Keratinocyte (primary cell): ENCODE measurements at regions not wholly inside any gene's neighbourhood (a gene's known extent, or its start where the extent isn't known, plus 50 kb on each side); places are given as distances from the start of the nearest gene placed in this dataset.

Experiments
- DNase-seq: peaks from one replicate; pipeline ENCODE4 v3.0.0-alpha.2; 2011; ENCODE audit warnings: low read depth, missing footprints, low spot score
- FAIRE-seq: peaks from 2 replicates; lab custom pipeline; 2011; peaks lifted over from hg19 to GRCh38; lab: Jason Lieb, UNC
- H2AFZ ChIP-seq: 2 replicates; pipeline ENCODE4 v1.6.0; 2012; ENCODE audit warnings: low read length, control low read depth, inconsistent platforms; ENCODE audit not compliant: control insufficient read depth
- H3K27ac ChIP-seq: 2 replicates; pipeline ENCODE4 v1.5.1; 2011; ENCODE audit warnings: low read length; ENCODE audit not compliant: control insufficient read depth, insufficient read depth
- H3K27me3 ChIP-seq: 3 replicates; pipeline ENCODE4 v1.6.0; 2011; ENCODE audit warnings: low read length; ENCODE audit not compliant: control insufficient read depth, insufficient read depth; ENCODE audit errors: extremely low read depth
- H3K36me3 ChIP-seq, 2 experiments: 2 replicates in 1 of 2; 3 replicates in 1 of 2; pipeline ENCODE4 v1.5.1; 2011; ENCODE audit warnings: low read length in 2 of 2, mild to moderate bottlenecking in 1 of 2; ENCODE audit not compliant: control insufficient read depth in 2 of 2, insufficient read depth in 2 of 2; ENCODE audit errors: extremely low read depth in 1 of 2
- H3K4me1 ChIP-seq: 3 replicates; pipeline ENCODE4 v1.5.1; 2011; ENCODE audit warnings: low read length; ENCODE audit not compliant: control insufficient read depth, insufficient read depth; ENCODE audit errors: extremely low read depth
- H3K4me2 ChIP-seq: 3 replicates; pipeline ENCODE4 v1.6.0; 2011; ENCODE audit warnings: low read depth, low read length; ENCODE audit not compliant: control insufficient read depth, insufficient read depth; ENCODE audit errors: extremely low read depth
- H3K4me3 ChIP-seq, 3 experiments: fragments of 200-600 bp in 1 of 3; sonication (generic) in 1 of 3; 2 replicates in 2 of 3; 3 replicates in 1 of 3; pipeline ENCODE4 v1.5.1; 2011 to 2016; ENCODE audit warnings: low read length in 3 of 3, mild to moderate bottlenecking in 3 of 3, control low read depth in 2 of 3, inconsistent platforms in 1 of 3, low read depth in 1 of 3, mixed read lengths in 1 of 3, mixed run types in 1 of 3, moderate library complexity in 1 of 3; ENCODE audit not compliant: control insufficient read depth in 2 of 3, insufficient read depth in 2 of 3; ENCODE audit errors: extremely low read depth in 1 of 3
- H3K79me2 ChIP-seq: 2 replicates; pipeline ENCODE4 v1.6.0; 2012; ENCODE audit warnings: low read length; ENCODE audit not compliant: control insufficient read depth, insufficient read depth
- H3K9ac ChIP-seq: 3 replicates; pipeline ENCODE4 v1.6.0; 2011; ENCODE audit warnings: low read length; ENCODE audit not compliant: control insufficient read depth, insufficient read depth; ENCODE audit errors: extremely low read depth
- H3K9me1 ChIP-seq: 3 replicates; pipeline ENCODE4 v1.6.0; 2011; ENCODE audit warnings: low read length; ENCODE audit not compliant: control insufficient read depth, insufficient read depth; ENCODE audit errors: extremely low read depth
- H3K9me3 ChIP-seq: 2 replicates; pipeline ENCODE4 v1.5.1; 2012; ENCODE audit warnings: low read depth, low read length; ENCODE audit not compliant: control insufficient read depth
- H4K20me1 ChIP-seq: 3 replicates; pipeline ENCODE4 v1.6.0; 2011; ENCODE audit warnings: low read length; ENCODE audit not compliant: control insufficient read depth, insufficient read depth; ENCODE audit errors: extremely low read depth
- CTCF ChIP-seq, 3 experiments: IDR thresholded peaks in 1 of 3; conservative IDR thresholded peaks in 1 of 3; optimal IDR thresholded peaks in 1 of 3; 2 replicates in 2 of 3; 3 replicates in 1 of 3; pipeline versions ENCODE3 to v1.5.1; 2011; ENCODE audit warnings: low read length in 3 of 3, mild to moderate bottlenecking in 3 of 3, moderate library complexity in 2 of 3, control low read depth in 1 of 3, inconsistent platforms in 1 of 3; ENCODE audit not compliant: insufficient read depth in 2 of 3; ENCODE audit errors: extremely low read depth in 1 of 3
- EZH2 ChIP-seq: IDR thresholded peaks from one replicate; pipeline ENCODE4 v1.6.1; 2012; ENCODE audit warnings: inconsistent platforms, mild to moderate bottlenecking, low read length, moderate library complexity
- dilution Hi-C: fragments of 300-500 bp; cut with MboI; formaldehyde crosslinking; loops from one replicate; pipeline ENCODE4 v1.7.0; 2020; ENCODE audit warnings: low sequenced_read_pairs; ENCODE audit not compliant: extremely low pct_ligation_motif_present

GRCh38 chr12:91777268-91777992 is 368.2 kb downstream of the BTG1 start:
- H2AFZ ChIP-seq = no peak overlapping the region
- DNase-seq (peak; percentile 66), FAIRE-seq (peak; percentile 85)
- no peaks in the 10 kb centered on the region for H4K20me1 ChIP-seq
- peak overlapping the region; percentile 96 for H3K27ac ChIP-seq
- no peaks in the 10 kb centered on the region for H3K79me2 ChIP-seq
- H3K9ac ChIP-seq = no peak overlapping the region
- dilution Hi-C loops = no loop called here
- no peaks in the 10 kb centered on the region for H3K27me3 ChIP-seq
- peaks cover 27% of the 10 kb centered on the region for H3K4me1 ChIP-seq
- H3K36me3 ChIP-seq = no peaks in the 10 kb centered on the region
- peak overlapping the region; percentile 2 for H3K4me2 ChIP-seq
- no peaks in the 10 kb centered on the region for H3K9me1 ChIP-seq
- no peaks in the 10 kb centered on the region for H3K9me3 ChIP-seq
- no peak for TF ChIP-seq CTCF (optimal IDR thresholded peaks at IDR 0.05 in 1 of 3, IDR thresholded peaks at IDR 0.05 in 1 of 3, conservative IDR thresholded peaks at IDR 0.05 in 1 of 3; ENCODE audit: extremely low read depth in 1 of 3, insufficient read depth in 2 of 3, low read length in 3 of 3)
- TF ChIP-seq EZH2 = no peak
- H3K4me3 ChIP-seq = no peak overlapping the region

- H3K79me2 ChIP-seq = no peaks in the 10 kb centered on the region
- H3K9me3 ChIP-seq = no peaks in the 10 kb centered on the region
- DNase-seq = peak; percentile 7
- no peaks in the 10 kb centered on the region for H3K9me1 ChIP-seq
- no peaks in the 10 kb centered on the region for H3K27me3 ChIP-seq
- no peaks in the 10 kb centered on the region for H4K20me1 ChIP-seq
- FAIRE-seq = peak; percentile 75
- H3K4me3 ChIP-seq = no peak overlapping the region
- peak overlapping the region; percentile 64 for H2AFZ ChIP-seq
- peak overlapping the region; percentile 43 for H3K4me2 ChIP-seq
- H3K4me1 ChIP-seq = peaks cover 26% of the 10 kb centered on the region
- peak overlapping the region; percentile 48 for H3K27ac ChIP-seq
- dilution Hi-C loops = no loop called here
- no peaks in the 10 kb centered on the region for H3K36me3 ChIP-seq
- TF ChIP-seq EZH2 (no peak), CTCF (optimal IDR thresholded peaks at IDR 0.05 in 1 of 3, IDR thresholded peaks at IDR 0.05 in 1 of 3, conservative IDR thresholded peaks at IDR 0.05 in 1 of 3; ENCODE audit: extremely low read depth in 1 of 3, insufficient read depth in 2 of 3, low read length in 3 of 3) (no peak)
- H3K9ac ChIP-seq = no peak overlapping the region
Observed at GRCh38 chr12:91774434-91774921, 371.2 kb downstream of the BTG1 start.
